ENCODE measurements at regions not wholly inside any gene's neighbourhood (a gene's known extent, or its start where the extent isn't known, plus 50 kb on each side); places are given as distances from the start of the nearest gene placed in this dataset.
"Not testable (repeated sequence)": the region's sequence is repeated elsewhere in the genome, so short reads cannot be mapped to it uniquely, and the experiment has no call there.

GRCh38 chr4:19154267-19154666 is 1097.4 kb upstream of the SLIT2 start:
- DNase-seq (ENCODE audit: low spot score), result not testable (repeated sequence)

- DNase-seq (ENCODE audit: low spot score), result no peak
These were observed 1099.4 kb upstream of the SLIT2 start for GRCh38 chr4:19152264-19152663.

- DNase-seq (ENCODE audit: low spot score), result no peak
These were observed 1100.0 kb upstream of the SLIT2 start for GRCh38 chr4:19151684-19152083.

- no peak for DNase-seq (ENCODE audit: low spot score)
These were observed 1105.7 kb upstream of the SLIT2 start for GRCh38 chr4:19146038-19146437.

- DNase-seq (ENCODE audit: low spot score), result no peak
These were observed 1114.5 kb upstream of the LCORL start for GRCh38 chr4:19135895-19136633.

- no peak for DNase-seq (ENCODE audit: low spot score)
These were observed 1113.1 kb upstream of the LCORL start for GRCh38 chr4:19134685-19135084.

- no peak for DNase-seq (ENCODE audit: low spot score)
These were observed 1111.8 kb upstream of the LCORL start for GRCh38 chr4:19133315-19133714.

- DNase-seq (ENCODE audit: low spot score), result no peak
These were observed 1109.3 kb upstream of the LCORL start for GRCh38 chr4:19130866-19131265.

GRCh38 chr4:19128176-19128575 is 1106.6 kb upstream of the LCORL start:
- DNase-seq (ENCODE audit: low spot score), result no peak

- DNase-seq (ENCODE audit: low spot score), result no peak
These were observed 1105.3 kb upstream of the LCORL start for GRCh38 chr4:19126903-19127302.

GRCh38 chr4:19123681-19124080 is 1102.1 kb upstream of the LCORL start:
- no peak for DNase-seq (ENCODE audit: low spot score)

- no peak for DNase-seq (ENCODE audit: low spot score)
These were observed 1098.5 kb upstream of the LCORL start for GRCh38 chr4:19119904-19120560.

GRCh38 chr4:19117022-19117421 is 1095.5 kb upstream of the LCORL start:
- DNase-seq (ENCODE audit: low spot score), result no peak

GRCh38 chr4:19104176-19104575 is 1082.6 kb upstream of the LCORL start:
- no peak for DNase-seq (ENCODE audit: low spot score)

- DNase-seq (ENCODE audit: low spot score), result no peak
These were observed 1074.0 kb upstream of the LCORL start for GRCh38 chr4:19095491-19096046.

- no peak for DNase-seq (ENCODE audit: low spot score)
These were observed 1072.4 kb upstream of the LCORL start for GRCh38 chr4:19093951-19094350.

- DNase-seq (ENCODE audit: low spot score), result no peak
These were observed 1071.2 kb upstream of the LCORL start for GRCh38 chr4:19092797-19093196.

- DNase-seq (ENCODE audit: low spot score), result no peak
These were observed 1052.5 kb upstream of the LCORL start for GRCh38 chr4:19074036-19074435.

- DNase-seq (ENCODE audit: low spot score), result no peak
These were observed 1042.1 kb upstream of the LCORL start for GRCh38 chr4:19063662-19064061.

GRCh38 chr4:19054916-19055315 is 1033.4 kb upstream of the LCORL start:
- DNase-seq (ENCODE audit: low spot score), result no peak

GRCh38 chr4:19051831-19052230 is 1030.3 kb upstream of the LCORL start:
- DNase-seq (ENCODE audit: low spot score), result no peak

- no peak for DNase-seq (ENCODE audit: low spot score)
These were observed 1025.8 kb upstream of the LCORL start for GRCh38 chr4:19047279-19047880.

- no peak for DNase-seq (ENCODE audit: low spot score)
These were observed 1018.3 kb upstream of the LCORL start for GRCh38 chr4:19039816-19040215.

Data from CD4-positive, alpha-beta T cell treated with Interleukin-15 for 4 hours (primary cell).